IMR-90 (cell line): ENCODE measurements at regions not wholly inside any gene's neighbourhood (a gene's known extent, or its start where the extent isn't known, plus 50 kb on each side); places are given as distances from the start of the nearest gene placed in this dataset.

ENCODE experiments used
- ATAC-seq: fragments of 200-7000 bp; cut with Tn5 transposase; 2 replicates; pipeline ENCODE4 v1.9.1; 2020; ENCODE audit warnings: low read depth, mild to moderate bottlenecking, moderate library complexity
- BruUV-seq: library from RNA; stranded (reverse); fragments of 400-500 nt; replicated peaks from 2 replicates; lab custom pipeline; 2021; lab: Mats Ljungman, UMichigan
- CTCF ChIA-PET: fragments of 300-600 bp; formaldehyde crosslinking; extraction: SDS; loops from one replicate; lab custom pipeline; 2021; ENCODE audit warnings: antibody characterized with exemption; lab: Yijun Ruan, JAX
- POLR2A ChIA-PET: fragments of 300-600 bp; sonication (Branson Sonifier 250); formaldehyde crosslinking; loops from one replicate; lab custom pipeline; 2022; ENCODE audit warnings: antibody characterized with exemption; ENCODE audit not compliant: unreplicated experiment; lab: Charles Lee
- DNase-seq: peaks from one replicate; pipeline ENCODE4 v3.0.0; 2013
- H2AFZ ChIP-seq: replicated peaks from 2 replicates; pipeline ENCODE3; 2013; ENCODE audit warnings: low read length, mild to moderate bottlenecking; ENCODE audit not compliant: poor library complexity
- H2AK5ac ChIP-seq: 2 replicates; pipeline ENCODE4 v1.6.1; 2013; ENCODE audit warnings: low read depth, low read length, inconsistent platforms
- H2AK9ac ChIP-seq: replicated peaks from 2 replicates; pipeline ENCODE3; 2013; ENCODE audit warnings: mild to moderate bottlenecking, low read depth, low read length, moderate library complexity; ENCODE audit not compliant: poor library complexity
- H2BK120ac ChIP-seq: 2 replicates; pipeline ENCODE4 v1.6.1; 2013; ENCODE audit warnings: low read depth, low read length, inconsistent platforms
- H2BK15ac ChIP-seq: 3 replicates; pipeline ENCODE4 v1.6.1; 2013; ENCODE audit warnings: low read depth, low read length, inconsistent platforms
- H2BK20ac ChIP-seq: 2 replicates; pipeline ENCODE4 v1.6.1; 2013; ENCODE audit warnings: low read depth, mild to moderate bottlenecking, inconsistent platforms, low read length, moderate library complexity
- H2BK5ac ChIP-seq: 2 replicates; pipeline ENCODE4 v1.6.1; 2013; ENCODE audit warnings: mild to moderate bottlenecking, low read depth, low read length, inconsistent platforms; ENCODE audit not compliant: poor library complexity, severe bottlenecking
- H3K14ac ChIP-seq: replicated peaks from 2 replicates; pipeline ENCODE4 v1.6.1; 2013; ENCODE audit warnings: low read depth, low read length, inconsistent platforms
- H3K18ac ChIP-seq: 2 replicates; pipeline ENCODE4 v1.6.1; 2013; ENCODE audit warnings: low read depth, low read length, control low read depth
- H3K23ac ChIP-seq: 2 replicates; pipeline ENCODE4 v1.6.1; 2013; ENCODE audit warnings: low read depth, low read length, inconsistent platforms
- H3K27ac ChIP-seq: 2 replicates; pipeline ENCODE4 v1.5.1; 2013; ENCODE audit warnings: mild to moderate bottlenecking, control low read depth, low read length; ENCODE audit not compliant: insufficient read depth
- H3K27me3 ChIP-seq: 2 replicates; pipeline ENCODE4 v1.6.1; 2013; ENCODE audit warnings: low read length; ENCODE audit not compliant: control insufficient read depth, insufficient read depth
- H3K36me3 ChIP-seq: 2 replicates; pipeline ENCODE4 v1.6.1; 2013; ENCODE audit warnings: low read length, mixed read lengths; ENCODE audit not compliant: control insufficient read depth, insufficient read depth
- H3K4ac ChIP-seq: 2 replicates; pipeline ENCODE4 v1.6.1; 2013; ENCODE audit warnings: low read depth, low read length, inconsistent platforms
- H3K4me1 ChIP-seq: 2 replicates; pipeline ENCODE4 v1.6.1; 2013; ENCODE audit warnings: low read length, mixed read lengths; ENCODE audit not compliant: control insufficient read depth, insufficient read depth
- H3K4me2 ChIP-seq: 2 replicates; pipeline ENCODE4 v1.6.1; 2013; ENCODE audit warnings: low read depth, mild to moderate bottlenecking, control low read depth, low read length, moderate library complexity
- H3K4me3 ChIP-seq: 2 replicates; pipeline ENCODE4 v1.5.1; 2013; ENCODE audit warnings: low read depth, mild to moderate bottlenecking, control low read depth, low read length, moderate library complexity; ENCODE audit not compliant: insufficient read depth
- H3K56ac ChIP-seq: 2 replicates; pipeline ENCODE4 v1.6.1; 2013; ENCODE audit warnings: low read length, inconsistent platforms; ENCODE audit not compliant: insufficient read depth; ENCODE audit errors: extremely low read depth
- H3K79me1 ChIP-seq, 2 experiments: 2 replicates each; pipeline ENCODE4 v1.6.1; 2013; ENCODE audit warnings: low read length in 2 of 2, inconsistent platforms in 1 of 2, low read depth in 1 of 2
- H3K9ac ChIP-seq: 2 replicates; pipeline ENCODE4 v1.6.1; 2013; ENCODE audit warnings: low read depth, low read length, control low read depth
- H3K9me1 ChIP-seq: 2 replicates; pipeline ENCODE4 v1.6.1; 2013; ENCODE audit warnings: low read length, inconsistent platforms; ENCODE audit not compliant: insufficient read depth
- H3K9me3 ChIP-seq: 2 replicates; pipeline ENCODE4 v1.6.1; 2013; ENCODE audit warnings: low read length; ENCODE audit not compliant: control insufficient read depth, insufficient read depth
- H4K20me1 ChIP-seq: 2 replicates; pipeline ENCODE4 v1.6.1; 2013; ENCODE audit warnings: low read length, inconsistent platforms; ENCODE audit not compliant: insufficient read depth
- H4K5ac ChIP-seq: 2 replicates; pipeline ENCODE4 v1.6.1; 2013; ENCODE audit warnings: mild to moderate bottlenecking, low read depth, low read length, control low read depth
- H4K8ac ChIP-seq, 2 experiments: 2 replicates each; pipeline ENCODE4 v1.6.1; 2013; ENCODE audit warnings: low read depth in 2 of 2, low read length in 2 of 2, control low read depth in 1 of 2, inconsistent platforms in 1 of 2
- H4K91ac ChIP-seq: 2 replicates; pipeline ENCODE4 v1.6.1; 2013; ENCODE audit warnings: low read depth, low read length, inconsistent platforms; ENCODE audit not compliant: insufficient read depth
- CTCF ChIP-seq: conservative IDR thresholded peaks from 2 replicates; pipeline ENCODE4 v1.5.1; 2012; ENCODE audit warnings: mild to moderate bottlenecking, low read depth, low read length, improper control_type of control experiment
- FOS ChIP-seq: fragments of 150-350 bp; IDR thresholded peaks from 2 replicates; pipeline ENCODE4 v1.6.1; 2016; ENCODE audit warnings: low read depth, low read length
- MAFK ChIP-seq: IDR thresholded peaks from 2 replicates; pipeline ENCODE4 v1.6.1; 2012; ENCODE audit warnings: low read depth, low read length, improper control_type of control experiment
- SMC3 ChIP-seq: fragments of 150-350 bp; IDR thresholded peaks from 2 replicates; pipeline ENCODE4 v1.6.1; 2016; ENCODE audit warnings: low read depth, mild to moderate bottlenecking, antibody characterized with exemption, low read length, moderate library complexity
- WGBS, 2 experiments: methylation state at CpG; one replicate each; pipeline versions ENCODE4 v1.1.5 to v1.1.7; 2013; ENCODE audit warnings: missing lambda C conversion rate in 2 of 2; ENCODE audit not compliant: insufficient read length in 1 of 2; ENCODE audit errors: extremely low coverage in 2 of 2; 5-methylcytosine and 5-hydroxymethylcytosine counted together
- dilution Hi-C: fragments of 300-500 bp; cut with HindIII; formaldehyde crosslinking; loops from one replicate; pipeline ENCODE4 v1.14.3; 2018; ENCODE audit warnings: low sequenced_read_pairs; ENCODE audit not compliant: unreplicated experiment
- in situ Hi-C: fragments of 300-500 bp; cut with MboI; formaldehyde crosslinking; loops from 3 replicates; pipeline ENCODE4 v1.14.3; 2019; ENCODE audit warnings: low sequenced_read_pairs, inconsistent platforms, mixed read lengths
- intact Hi-C: fragments of 100-400 bp; cut with micrococcal nuclease; formaldehyde crosslinking; loops from 2 replicates; pipeline ENCODE4 v1.10.0; 2022

GRCh38 chr5:56520986-56521730, 288.0 kb upstream of the ANKRD55 start:
- BruUV-seq: no TSS peak
- Histone ChIP-seq H3K36me3 (no peaks in the 10 kb centered on the region), H3K4me3 (no peak overlapping the region), H3K4me2 (no peak overlapping the region), H3K4ac (no peak overlapping the region), H3K79me1 (no peaks in the 10 kb centered on the region), H3K18ac (no peak overlapping the region), H4K5ac (no peak overlapping the region), H3K9me3 (no peaks in the 10 kb centered on the region), H3K56ac (no peak overlapping the region), H4K91ac (no peak overlapping the region), H3K23ac (no peak overlapping the region), H2BK5ac (no peak overlapping the region), H3K4me1 (peaks cover 2% of the 10 kb centered on the region; the same call in 1 of the 2 replicates), H2BK120ac (no peak overlapping the region), H3K27me3 (peaks cover 11% of the 10 kb centered on the region), H2BK20ac (no peak overlapping the region), H2AK5ac (no peak overlapping the region), H4K20me1 (no peaks in the 10 kb centered on the region), H4K8ac (no peak overlapping the region), H2AFZ (no peak overlapping the region), H3K14ac (no peak overlapping the region), H2BK15ac (no peak overlapping the region), H3K9ac (no peak overlapping the region), H3K9me1 (no peaks in the 10 kb centered on the region), H2AK9ac (no peak overlapping the region), H3K27ac (no peak overlapping the region)
- TF ChIP-seq MAFK: no peak
- TF ChIP-seq FOS: no peak
- TF ChIP-seq SMC3: no peak
- TF ChIP-seq CTCF: no peak
- intact Hi-C loops (no loop called here), in situ Hi-C loops (no loop called here), dilution Hi-C loops (no loop called here)
- DNase-seq (no peak), ATAC-seq (no peak)
- CTCF ChIA-PET: interaction anchor here (0.7 kb wide), 1 partner anchor 45 kb away, joined by 3 read pairs; no protein-coding TSS in a partner anchor
- 97% methylated on average over 5 of the region's 11 CpGs; no CpG with 5 or more reads in 1 of the 2 experiments for WGBS, 2 experiments
- POLR2A ChIA-PET: no interaction called here
